Sigmoid colon (tissue), 6 donors: ENCODE measurements at regions not wholly inside any gene's neighbourhood (a gene's known extent, or its start where the extent isn't known, plus 50 kb on each side); places are given as distances from the start of the nearest gene placed in this dataset.

Experiments used
- DNase-seq: peaks from one replicate; pipeline ENCODE4 v3.0.0-alpha.2; 2019
- H3K27ac ChIP-seq, 4 donors: fragments of 200-600 bp; sonication (generic); one replicate each; pipeline ENCODE4 v1.5.1; 2016 to 2019; ENCODE audit warnings: mild to moderate bottlenecking in 1 of 4
- H3K27me3 ChIP-seq, 3 donors: fragments of 200-600 bp; sonication (generic); one replicate each; pipeline ENCODE4 v1.5.1; 2019; ENCODE audit warnings: mild to moderate bottlenecking in 1 of 3
- H3K36me3 ChIP-seq, 4 donors: fragments of 200-600 bp; sonication (generic); one replicate each; pipeline ENCODE4 v1.5.1; 2016 to 2019
- H3K4me1 ChIP-seq, 4 donors: fragments of 200-600 bp; sonication (generic); one replicate each; pipeline ENCODE4 v1.5.1; 2017 to 2019
- H3K4me3 ChIP-seq, 4 donors: fragments of 200-600 bp; sonication (generic); one replicate each; pipeline ENCODE4 v1.5.1; 2017 to 2019; ENCODE audit warnings: mild to moderate bottlenecking in 2 of 4, moderate library complexity in 1 of 4
- H3K9me3 ChIP-seq, 4 donors: fragments of 200-600 bp in 3 of 4; sonication (generic) in 3 of 4; one replicate each; pipeline versions ENCODE4 v1.5.1 to v1.6.1; 2013 to 2019
- CTCF ChIP-seq, 4 experiments: fragments of 450-650 bp in 3 of 4; fragments of 200-600 bp in 1 of 4; IDR thresholded peaks; one replicate each; pipeline ENCODE4 v1.5.1; 2016 to 2019; ENCODE audit warnings: antibody characterized with exemption in 4 of 4, mild to moderate bottlenecking in 3 of 4, moderate library complexity in 2 of 4
- EP300 ChIP-seq, 4 donors: sonication (generic); formaldehyde crosslinking; IDR thresholded peaks; one replicate each; pipeline ENCODE4 v1.6.1; 2017; ENCODE audit warnings: antibody characterized with exemption in 4 of 4
- POLR2A ChIP-seq, 2 donors: fragments of 450-650 bp; IDR thresholded peaks; one replicate each; pipeline ENCODE4 v1.6.1; 2016; ENCODE audit warnings: antibody characterized with exemption in 2 of 2, mild to moderate bottlenecking in 2 of 2, moderate library complexity in 2 of 2
- POLR2AphosphoS5 ChIP-seq, 4 donors: sonication (generic); formaldehyde crosslinking; IDR thresholded peaks; one replicate each; pipeline ENCODE4 v1.6.1; 2017; ENCODE audit warnings: antibody characterized with exemption in 4 of 4
- WGBS, 2 donors: extraction: QIAGEN DNeasy Blood & Tissue Kit; methylation state at CpG; one replicate each; pipeline ENCODE4 v1.1.7; 2013; 5-methylcytosine and 5-hydroxymethylcytosine counted together
- intact Hi-C: fragments of 100-400 bp; cut with DNase I; formaldehyde crosslinking; loops from one replicate; pipeline ENCODE4 v1.15.1; 2023
- donor health status: healthy with polysubstance abuse.
- donor health status: healthy.

GRCh38 chr10:131630772-131631258, 270.0 kb upstream of the PPP2R2D start:
- TF ChIP-seq POLR2AphosphoS5 (IDR thresholded peaks at IDR 0.05) (no peak), CTCF (IDR thresholded peaks at IDR 0.05) (no peak), POLR2A (IDR thresholded peaks at IDR 0.05) (no peak)
- Histone ChIP-seq H3K4me1 (no peaks in the 10 kb centered on the region), H3K4me3 (no peak overlapping the region), H3K9me3 (no peaks in the 10 kb centered on the region), H3K27ac (no peak overlapping the region), H3K27me3 (no peaks in the 10 kb centered on the region), H3K36me3 (no peaks in the 10 kb centered on the region)
- WGBS, 2 donors = 37 to 71% methylated on average over 7 of the region's 7 CpGs
- no peak for DNase-seq
- intact Hi-C loops = no loop called here

GRCh38 chr10:131631619-131632018, 269.2 kb upstream of the PPP2R2D start:
- TF ChIP-seq POLR2AphosphoS5 (IDR thresholded peaks at IDR 0.05) (no peak), CTCF (IDR thresholded peaks at IDR 0.05) (no peak), POLR2A (IDR thresholded peaks at IDR 0.05) (no peak), EP300 (IDR thresholded peaks at IDR 0.05) (no peak)
- intact Hi-C loops = no loop called here

DNA sequence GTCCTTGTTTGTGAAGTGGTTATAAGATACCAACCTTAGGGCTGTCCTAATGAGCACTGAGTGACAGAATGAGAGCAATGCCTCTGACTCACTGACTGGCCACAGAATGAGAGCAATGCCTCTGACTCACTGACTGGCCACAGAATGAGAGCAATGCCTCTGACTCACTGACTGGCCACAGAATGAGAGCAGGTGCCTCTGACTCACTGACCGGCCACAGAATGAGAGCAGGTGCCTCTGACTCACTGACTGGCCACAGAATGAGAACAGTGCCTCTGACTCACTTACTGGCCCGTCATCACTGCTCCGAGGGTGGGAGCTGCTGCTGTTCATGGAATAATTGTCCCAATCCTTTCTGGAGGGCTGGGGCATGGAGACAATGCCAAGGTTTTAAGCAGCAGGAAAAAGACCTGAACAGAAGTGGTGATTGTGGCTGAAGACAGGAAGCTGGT, 265.2 kb upstream of the PPP2R2D start:
- DNase-seq = no peak
- Histone ChIP-seq H3K9me3 (peaks cover 0 to 6% (median 4%) of the 10 kb centered on the region in 4 donors), H3K36me3 (no peaks in the 10 kb centered on the region), H3K27ac (no peak overlapping the region), H3K4me3 (no peak overlapping the region), H3K27me3 (peaks cover 0 to 5% (median 0%) of the 10 kb centered on the region in 3 donors), H3K4me1 (no peaks in the 10 kb centered on the region)
- no peak for TF ChIP-seq EP300 (IDR thresholded peaks at IDR 0.05)
- TF ChIP-seq POLR2A (IDR thresholded peaks at IDR 0.05) = no peak
- WGBS, 2 donors = 53 to 62% methylated on average over 3 of the region's 3 CpGs
- intact Hi-C loops = no loop called here

More at GRCh38 chr10:131631619-131632018, 269.2 kb upstream of the PPP2R2D start:
- Histone ChIP-seq H3K4me1 (no peaks in the 10 kb centered on the region), H3K27ac (no peak overlapping the region), H3K4me3 (no peak overlapping the region), H3K36me3 (no peaks in the 10 kb centered on the region), H3K27me3 (no peaks in the 10 kb centered on the region), H3K9me3 (no peaks in the 10 kb centered on the region)
- no peak for DNase-seq
- 84 to 88% methylated on average over 14 of the region's 14 CpGs for WGBS, 2 donors

- H3K4me3 ChIP-seq = no peak overlapping the region
- no peaks in the 10 kb centered on the region for H3K4me1 ChIP-seq
- intact Hi-C loops = no loop called here
- TF ChIP-seq EP300 (IDR thresholded peaks at IDR 0.05) (no peak), POLR2AphosphoS5 (IDR thresholded peaks at IDR 0.05) (no peak), CTCF (IDR thresholded peaks at IDR 0.05) (no peak), POLR2A (IDR thresholded peaks at IDR 0.05) (no peak)
- no peaks in the 10 kb centered on the region for H3K36me3 ChIP-seq
- WGBS, 2 donors = 75 to 78% methylated on average over 9 of the region's 9 CpGs
- no peak overlapping the region for H3K27ac ChIP-seq
- H3K9me3 ChIP-seq = peaks cover 0 to 6% (median 4%) of the 10 kb centered on the region in 4 donors
- no peak for DNase-seq
- peaks cover 0 to 5% (median 0%) of the 10 kb centered on the region in 3 donors for H3K27me3 ChIP-seq
Measured at GRCh38 chr10:131636116-131636515, 264.7 kb upstream of the PPP2R2D start.

GRCh38 chr10:131636841-131637724, 263.7 kb upstream of the PPP2R2D start:
- H3K27ac ChIP-seq = no peak overlapping the region
- no peak for DNase-seq
- TF ChIP-seq POLR2AphosphoS5 (IDR thresholded peaks at IDR 0.05) = no peak
- TF ChIP-seq EP300 (IDR thresholded peaks at IDR 0.05) = no peak
- TF ChIP-seq CTCF (IDR thresholded peaks at IDR 0.05) = no peak
- TF ChIP-seq POLR2A (IDR thresholded peaks at IDR 0.05) = no peak
- no peaks in the 10 kb centered on the region for H3K4me1 ChIP-seq
- peaks cover 0 to 5% (median 0%) of the 10 kb centered on the region in 3 donors for H3K27me3 ChIP-seq
- peaks cover 0 to 6% (median 4%) of the 10 kb centered on the region in 4 donors for H3K9me3 ChIP-seq
- intact Hi-C loops = no loop called here
- WGBS, 2 donors = 87 to 89% methylated on average over 23 of the region's 23 CpGs
- H3K36me3 ChIP-seq = no peaks in the 10 kb centered on the region
- H3K4me3 ChIP-seq = no peak overlapping the region
